ENCODE measurements at regions not wholly inside any gene's neighbourhood (a gene's known extent, or its start where the extent isn't known, plus 50 kb on each side); places are given as distances from the start of the nearest gene placed in this dataset.

DNA sequence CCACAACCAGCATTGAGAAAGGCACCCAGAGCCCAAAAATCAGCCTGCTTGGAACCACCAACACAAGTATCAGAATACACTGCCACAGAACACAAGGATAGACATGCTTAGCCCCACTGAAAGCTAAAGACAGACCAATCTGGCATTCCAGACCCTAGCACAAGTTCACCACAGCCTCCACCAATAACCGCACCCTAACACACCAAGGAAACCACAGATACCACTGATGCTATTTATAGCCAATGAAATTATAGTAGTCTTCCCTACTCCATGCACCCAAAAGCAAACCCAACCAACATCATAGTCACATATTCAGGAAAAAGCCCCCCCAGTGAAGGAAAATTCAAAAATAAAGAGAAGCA lies 83.9 kb upstream of the STT3B start:
- TF ChIP-seq, protein P1, sequence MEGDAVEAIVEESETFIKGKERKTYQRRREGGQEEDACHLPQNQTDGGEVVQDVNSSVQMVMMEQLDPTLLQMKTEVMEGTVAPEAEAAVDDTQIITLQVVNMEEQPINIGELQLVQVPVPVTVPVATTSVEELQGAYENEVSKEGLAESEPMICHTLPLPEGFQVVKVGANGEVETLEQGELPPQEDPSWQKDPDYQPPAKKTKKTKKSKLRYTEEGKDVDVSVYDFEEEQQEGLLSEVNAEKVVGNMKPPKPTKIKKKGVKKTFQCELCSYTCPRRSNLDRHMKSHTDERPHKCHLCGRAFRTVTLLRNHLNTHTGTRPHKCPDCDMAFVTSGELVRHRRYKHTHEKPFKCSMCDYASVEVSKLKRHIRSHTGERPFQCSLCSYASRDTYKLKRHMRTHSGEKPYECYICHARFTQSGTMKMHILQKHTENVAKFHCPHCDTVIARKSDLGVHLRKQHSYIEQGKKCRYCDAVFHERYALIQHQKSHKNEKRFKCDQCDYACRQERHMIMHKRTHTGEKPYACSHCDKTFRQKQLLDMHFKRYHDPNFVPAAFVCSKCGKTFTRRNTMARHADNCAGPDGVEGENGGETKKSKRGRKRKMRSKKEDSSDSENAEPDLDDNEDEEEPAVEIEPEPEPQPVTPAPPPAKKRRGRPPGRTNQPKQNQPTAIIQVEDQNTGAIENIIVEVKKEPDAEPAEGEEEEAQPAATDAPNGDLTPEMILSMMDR (IDR thresholded peaks at IDR 0.05; ENCODE audit: insufficient read depth, low read depth, low read length), result no peak
- TF ChIP-seq EZH2 (IDR thresholded peaks at IDR 0.05; ENCODE audit: insufficient read depth, low read length), result no peak
